Activated T-cell treated with anti-CD3 and anti-CD28 coated beads for 48 hours (primary cell): ENCODE measurements at regions not wholly inside any gene's neighbourhood (a gene's known extent, or its start where the extent isn't known, plus 50 kb on each side); places are given as distances from the start of the nearest gene placed in this dataset.
"Not testable (repeated sequence)": the region's sequence is repeated elsewhere in the genome, so short reads cannot be mapped to it uniquely, and the experiment has no call there.

ENCODE experiments used
- DNase-seq: peaks from one replicate; pipeline ENCODE4 v3.0.0-alpha.2; 2020; ENCODE audit warnings: low read depth

DNA sequence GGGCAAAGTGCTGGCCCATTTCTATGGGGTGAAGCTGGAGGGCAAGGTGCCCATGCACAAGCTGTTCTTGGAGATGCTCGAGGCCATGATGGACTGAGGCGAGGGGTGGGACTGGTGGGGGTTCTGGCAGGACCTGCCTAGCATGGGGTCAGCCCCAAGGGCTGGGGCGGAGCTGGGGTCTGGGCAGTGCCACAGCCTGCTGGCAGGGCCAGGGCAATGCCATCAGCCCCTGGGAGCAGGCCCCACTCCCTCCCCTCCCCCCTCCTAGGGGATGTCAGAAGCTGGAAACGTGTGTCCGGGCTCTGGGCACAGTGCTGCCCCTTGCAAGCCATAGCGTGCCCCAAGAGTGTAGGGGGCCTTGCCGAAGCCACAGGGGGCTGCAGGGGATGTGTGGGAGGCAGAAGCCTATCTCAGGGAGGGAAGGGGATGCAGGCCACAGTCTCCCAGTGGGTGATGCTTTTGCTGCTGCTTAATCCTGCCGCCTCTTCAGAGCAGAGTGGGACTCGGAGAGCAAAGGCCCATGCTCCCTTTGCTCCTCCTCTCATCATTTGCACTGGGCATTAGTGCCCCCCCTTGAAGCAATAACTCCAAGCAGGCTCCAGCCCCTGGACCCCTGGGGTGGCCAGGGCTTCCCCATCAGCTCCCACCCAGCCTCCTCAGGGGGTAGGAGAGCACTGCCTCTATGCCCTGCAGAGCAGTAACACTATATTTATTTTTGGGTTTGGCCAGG, 85.2 kb downstream of the MRPL57 start:
- not testable (repeated sequence) for DNase-seq

DNA sequence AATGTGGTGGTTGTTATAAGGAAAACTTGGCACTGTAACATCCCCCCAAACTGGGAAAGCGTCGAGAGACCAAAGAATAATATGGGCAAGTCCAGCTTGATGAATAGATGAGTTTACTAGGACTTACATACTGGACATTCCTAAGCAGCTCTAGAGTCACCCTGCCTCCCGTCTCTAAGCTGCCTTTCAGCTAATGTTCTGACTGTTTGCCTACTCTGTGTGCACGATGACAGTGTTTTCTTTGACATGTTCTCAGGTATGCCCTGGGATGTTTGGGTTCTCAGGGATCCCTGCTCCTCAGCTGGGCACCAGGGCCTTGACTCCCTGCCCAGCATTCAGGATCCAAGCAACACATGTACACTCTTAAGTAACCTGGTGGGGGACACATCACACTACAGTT, 87.5 kb downstream of the MRPL57 start:
- DNase-seq: not testable (repeated sequence)

DNA sequence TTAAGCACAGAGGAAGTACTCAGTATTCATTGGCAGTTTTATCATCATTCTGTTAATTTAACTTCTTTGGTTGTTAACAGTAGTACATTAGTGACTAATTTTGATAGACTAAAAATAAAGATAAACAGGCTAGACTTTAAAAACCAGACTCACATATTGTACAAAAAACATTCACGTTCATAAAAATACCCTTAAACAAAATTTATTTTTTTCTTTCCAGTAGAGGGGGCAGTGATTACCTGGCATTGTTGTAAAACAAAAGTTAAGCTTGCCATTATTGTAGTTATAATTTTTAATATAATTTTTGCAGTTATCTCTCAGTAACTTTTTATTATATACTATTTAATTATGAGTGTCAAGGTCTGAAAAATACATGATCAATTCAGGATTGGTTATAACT, 92.0 kb downstream of the MRPL57 start:
- DNase-seq: not testable (repeated sequence)

DNA sequence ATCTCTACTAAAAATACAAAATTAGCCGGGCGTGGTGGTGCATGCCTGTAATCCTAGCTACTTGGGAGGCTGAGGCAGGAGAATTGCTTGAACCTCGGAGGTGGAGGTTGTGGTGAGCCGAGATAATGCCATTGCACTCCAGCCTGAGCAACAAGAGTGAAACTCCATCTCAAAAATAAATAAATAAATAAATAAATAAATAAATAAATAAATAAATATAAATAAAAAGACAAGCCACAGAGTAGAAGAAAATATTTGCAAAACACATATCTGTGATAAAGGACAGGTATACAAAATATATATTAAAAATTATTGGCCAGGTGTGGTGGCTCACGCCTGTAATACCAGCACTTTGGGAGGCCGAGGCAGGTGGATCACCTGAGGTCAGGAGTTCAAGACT, 96.0 kb downstream of the MRPL57 start:
- DNase-seq: not testable (repeated sequence)

DNA sequence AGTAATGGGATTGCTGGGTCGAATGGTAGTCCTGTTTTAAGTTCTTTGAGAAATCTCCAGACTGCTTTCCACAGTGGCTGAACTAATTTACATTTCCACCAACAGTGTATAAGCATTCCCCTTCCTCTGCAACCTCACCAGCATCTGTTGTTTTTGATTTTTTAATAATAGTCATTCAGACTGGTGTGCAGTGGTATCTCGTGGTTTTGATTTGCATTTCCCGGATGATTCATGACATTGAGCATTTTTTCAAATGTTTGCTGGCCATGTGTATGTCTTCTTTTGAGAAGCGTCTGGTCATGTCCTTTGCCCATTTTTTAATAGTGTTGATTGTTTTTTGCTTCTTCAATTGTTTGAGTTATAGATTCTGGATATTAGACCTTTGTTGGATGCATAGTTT, 98.0 kb downstream of the MRPL57 start:
- DNase-seq: not testable (repeated sequence)

DNA sequence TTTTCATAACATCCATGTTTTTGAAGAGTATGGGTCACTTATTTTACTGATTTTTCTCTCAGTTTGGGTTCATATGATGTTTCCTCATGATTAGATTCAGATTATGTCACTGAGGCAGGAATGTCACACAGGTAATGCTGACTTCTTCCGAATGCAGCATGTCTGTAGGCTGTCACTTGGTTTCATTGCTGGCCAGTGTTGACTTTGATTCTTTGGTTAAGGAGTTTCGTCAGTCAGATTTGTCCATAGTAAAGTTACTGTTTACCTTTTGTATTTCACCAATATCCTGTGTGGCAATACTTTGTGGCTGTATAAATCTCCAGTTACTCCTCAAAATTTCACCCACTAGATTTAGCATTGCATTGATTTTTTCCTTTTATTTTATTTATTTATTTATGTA, 105.6 kb downstream of the MRPL57 start:
- DNase-seq: no peak

DNA sequence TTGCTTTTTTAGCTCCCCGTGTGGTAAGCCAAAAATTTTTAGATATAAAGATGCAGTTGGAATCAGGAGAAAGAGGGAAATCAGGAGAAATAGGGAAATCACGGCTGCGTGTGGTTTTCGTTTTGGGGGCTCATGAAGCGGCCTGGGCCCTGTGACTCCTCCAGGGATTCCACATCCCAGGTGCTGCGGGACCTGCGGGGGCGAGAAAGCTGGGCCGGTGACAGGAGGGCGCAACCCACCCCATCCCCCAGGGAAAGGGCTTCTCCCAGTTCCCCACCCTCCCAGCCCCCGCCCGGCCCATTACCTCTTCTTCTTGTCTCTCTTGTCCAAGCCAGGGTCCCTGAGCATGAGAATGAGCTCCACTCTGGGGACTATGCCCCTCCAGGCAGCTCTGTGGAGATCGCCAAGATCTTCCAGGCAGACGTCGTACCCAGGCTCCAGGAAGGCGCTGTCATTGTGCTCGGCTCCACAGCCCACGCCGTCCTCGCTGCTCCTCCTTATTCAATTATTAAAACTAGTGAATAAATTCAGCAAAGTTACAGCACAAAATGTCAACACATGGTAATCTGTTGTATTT, 111.0 kb downstream of the MRPL57 start:
- DNase-seq: no peak

DNA sequence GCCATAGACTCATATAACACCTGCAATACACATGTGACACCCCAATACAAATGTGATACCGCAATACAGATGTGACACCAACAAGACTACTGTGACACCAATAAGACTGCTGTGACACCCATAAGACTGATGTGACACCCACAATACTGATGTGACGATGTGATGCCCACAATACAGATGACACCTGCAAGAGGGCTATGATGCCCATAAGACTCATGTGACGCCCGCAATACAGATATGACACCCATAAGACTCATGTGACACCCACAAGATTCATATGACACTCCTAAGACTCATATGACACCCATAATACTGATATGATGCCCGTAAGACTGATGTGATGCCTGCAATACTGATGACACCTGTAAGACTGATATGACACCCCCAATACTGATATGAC, 113.0 kb downstream of the MRPL57 start:
- DNase-seq: no peak

DNA sequence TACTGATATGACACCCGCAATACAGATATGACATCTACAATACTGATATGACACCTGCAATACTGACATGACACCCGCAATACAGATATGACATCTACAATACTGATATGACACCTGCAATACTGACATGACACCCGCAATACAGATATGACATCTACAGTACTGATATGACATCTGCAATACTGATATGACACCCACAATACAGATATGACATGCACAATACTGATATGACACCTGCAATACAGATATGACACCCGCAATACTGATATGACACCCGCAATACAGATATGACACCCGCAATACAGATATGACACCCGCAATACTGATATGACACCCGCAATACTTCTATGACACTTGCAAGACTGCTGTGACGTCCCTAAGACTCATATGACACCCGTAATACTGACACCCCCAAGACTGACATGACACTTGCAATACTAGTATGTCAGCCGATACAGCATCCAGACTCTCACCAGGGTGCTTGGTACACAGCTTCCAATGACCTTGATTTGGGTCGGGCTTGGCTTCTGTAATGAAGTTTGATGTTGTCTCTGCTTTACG, 114.1 kb downstream of the MRPL57 start:
- DNase-seq: not testable (repeated sequence)

DNA sequence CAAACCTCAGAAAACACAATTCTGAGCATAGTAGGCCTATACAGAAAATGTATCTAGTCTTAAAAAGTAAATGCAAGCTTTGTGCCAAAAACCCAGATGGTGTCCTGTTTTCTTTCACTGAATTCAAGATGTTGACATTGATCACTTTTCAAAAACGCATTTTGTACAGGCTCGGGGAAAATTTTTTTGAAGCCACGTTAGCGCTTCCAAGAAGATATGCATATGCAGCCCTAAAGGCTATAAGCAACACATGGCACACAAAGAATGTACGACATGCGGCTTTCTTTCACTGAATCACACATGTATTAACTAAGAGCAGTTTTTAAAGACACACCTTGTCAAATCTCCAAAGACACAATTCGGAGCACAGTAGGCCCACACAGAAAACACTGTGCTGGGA, 115.4 kb downstream of the MRPL57 start:
- no peak for DNase-seq

DNA sequence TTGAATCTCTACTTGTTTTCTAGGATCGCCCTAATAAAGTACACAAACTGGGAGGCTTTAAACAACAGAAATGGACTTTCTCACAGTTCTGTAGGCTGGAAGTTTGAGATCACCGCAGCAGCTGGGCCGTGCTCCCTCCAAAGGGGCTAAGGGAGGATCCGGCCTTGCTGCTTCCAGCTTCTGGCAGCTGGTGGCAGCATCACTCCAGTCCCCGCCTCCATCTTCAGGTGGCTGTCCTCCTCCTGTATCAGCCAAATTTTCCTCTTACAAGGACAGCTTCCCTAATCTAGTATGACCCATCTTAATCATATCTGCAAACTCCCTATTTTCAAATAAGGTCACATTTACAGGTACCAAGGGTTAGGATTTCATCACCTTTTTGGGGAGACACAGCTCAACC, 120.5 kb downstream of the MRPL57 start:
- DNase-seq: peak; percentile 36

DNA sequence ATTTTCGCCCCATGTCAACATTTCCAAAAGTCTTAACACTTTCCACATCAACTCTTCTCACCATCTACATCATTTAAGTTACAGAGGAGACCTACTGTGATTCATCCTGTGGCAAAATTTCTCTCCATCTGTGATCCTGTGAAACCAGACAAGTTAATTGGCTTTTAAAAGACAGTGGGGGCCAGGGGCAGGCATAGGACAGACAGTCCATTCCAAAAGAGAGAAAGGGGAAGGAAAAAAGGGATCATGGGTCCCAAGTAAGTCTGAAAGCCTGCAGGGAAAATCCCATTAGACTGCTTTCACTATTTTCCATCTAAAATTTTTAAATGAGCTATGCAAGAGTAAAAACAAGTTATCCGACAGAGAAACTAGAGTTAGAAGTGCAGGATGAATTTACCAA, 121.0 kb downstream of the MRPL57 start:
- no peak for DNase-seq

DNA sequence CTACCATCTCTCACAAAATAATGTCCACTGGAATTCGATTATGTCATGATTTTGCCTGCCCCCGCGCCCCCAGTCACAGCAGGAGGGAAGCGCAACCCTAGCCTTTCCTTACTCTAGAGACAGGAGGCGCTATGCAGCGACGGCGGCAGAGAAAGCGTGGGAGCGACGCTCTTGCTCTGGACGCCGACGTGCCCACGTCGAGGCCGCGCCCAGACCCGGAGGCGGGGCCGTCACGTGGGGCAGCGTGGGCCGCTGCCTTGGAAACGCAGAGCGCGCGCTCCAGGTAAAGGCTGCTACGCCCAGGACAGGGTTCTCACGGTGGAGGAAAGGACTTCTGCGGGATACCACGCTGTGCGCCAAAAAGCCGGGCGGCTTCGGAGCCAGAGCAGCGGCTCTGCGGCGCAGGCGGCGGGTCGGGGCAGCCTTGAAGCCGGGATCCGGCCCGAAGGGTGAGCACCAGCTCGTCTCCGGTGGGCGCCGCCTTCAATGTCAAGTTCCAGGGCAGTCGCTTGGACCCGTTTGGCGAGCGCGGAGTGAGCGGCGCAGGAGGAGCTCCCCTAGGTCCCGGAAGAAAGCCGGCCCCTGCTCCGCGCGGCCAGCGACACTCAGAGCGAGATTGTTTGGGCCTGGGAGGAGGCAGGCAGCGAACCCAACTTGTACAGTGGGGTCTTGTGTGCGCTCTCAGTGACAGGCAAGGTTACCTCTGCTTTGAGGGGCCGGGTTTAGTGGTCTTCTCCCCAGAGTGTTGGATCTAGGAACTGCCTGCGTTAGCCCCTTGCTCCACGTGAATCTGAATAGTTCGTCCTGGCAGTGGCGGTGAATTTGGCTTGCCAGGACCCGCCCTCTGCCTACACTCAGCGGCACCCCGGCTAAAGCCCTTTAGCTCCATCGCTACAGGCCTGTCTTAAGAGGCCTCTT, 121.7 kb downstream of the MRPL57 start:
- DNase-seq: peak; percentile 88

DNA sequence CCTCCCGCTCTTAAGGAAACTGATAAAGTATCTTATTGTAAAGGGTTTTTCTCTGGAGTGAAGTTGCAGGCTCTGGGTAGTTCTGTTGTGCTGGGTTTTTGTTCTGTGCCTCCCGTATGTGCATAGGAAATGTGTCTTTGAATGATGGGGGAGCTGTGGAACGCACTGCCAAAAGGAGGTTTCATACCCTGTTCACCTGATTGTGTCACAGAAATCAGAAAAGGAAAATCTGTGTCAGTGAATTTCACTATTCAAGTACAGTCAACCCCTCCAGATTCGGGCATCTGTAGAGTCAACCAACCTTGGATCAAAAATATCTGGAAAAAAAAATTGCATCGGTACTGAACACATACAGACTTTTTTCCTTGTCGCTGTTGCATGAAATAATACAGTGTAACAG, 127.8 kb downstream of the MRPL57 start:
- no peak for DNase-seq

DNA sequence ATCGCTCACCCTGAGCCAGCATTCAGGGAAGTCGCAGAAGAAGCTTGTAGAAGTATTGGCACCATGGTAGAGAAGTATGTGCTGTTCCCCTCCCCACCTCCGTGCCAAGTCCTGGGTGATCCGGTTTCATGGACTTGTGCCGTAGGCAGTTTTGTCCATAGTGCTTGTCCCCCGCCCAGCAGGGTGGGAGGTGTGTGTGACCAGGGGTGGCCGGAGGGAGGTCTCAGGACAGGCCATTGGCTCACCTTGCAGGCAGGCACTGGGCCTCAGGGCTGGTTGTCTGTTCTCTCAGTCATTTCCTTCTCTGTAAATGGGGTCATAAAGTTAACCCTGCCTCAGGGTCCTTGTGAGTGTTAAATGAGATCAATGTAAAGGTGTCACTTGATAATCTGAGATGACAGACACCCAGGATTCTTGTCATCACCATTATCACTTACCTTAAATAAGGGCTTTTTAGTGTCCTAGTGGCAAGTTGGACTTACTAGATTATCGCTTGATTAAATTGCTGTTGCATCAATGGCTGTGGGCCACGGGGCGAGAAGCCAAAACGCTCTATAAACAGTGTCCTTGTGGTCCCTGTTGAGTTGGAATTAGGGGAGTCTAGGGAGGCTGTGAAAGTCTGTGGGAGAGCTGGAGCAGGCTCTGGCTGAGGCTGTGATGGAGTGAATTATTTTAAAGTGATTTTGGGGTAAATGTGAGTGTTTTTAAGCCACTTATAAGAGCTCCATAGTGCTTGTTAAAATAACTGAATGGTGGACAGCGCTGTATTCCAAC, 130.0 kb downstream of the MRPL57 start:
- DNase-seq: not testable (repeated sequence)

DNA sequence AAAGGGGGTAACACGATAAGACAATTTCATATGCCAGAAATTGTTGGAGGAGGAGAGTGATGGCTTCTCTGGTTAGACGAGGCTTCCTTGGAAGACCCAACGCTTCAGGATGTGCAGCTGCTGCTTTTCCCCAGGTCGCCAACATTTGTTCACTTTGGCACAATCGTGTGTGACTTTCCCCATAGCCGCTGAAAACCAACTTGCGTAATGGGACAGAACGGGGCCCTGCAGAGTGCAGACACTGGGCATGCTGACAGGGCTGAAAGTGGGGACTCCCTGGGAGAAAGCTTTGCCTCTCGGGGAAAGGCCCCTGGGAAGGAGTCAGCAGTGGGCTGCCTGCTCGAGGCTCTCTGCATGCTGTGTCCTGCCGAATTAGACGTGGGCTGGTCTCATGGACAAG, 130.7 kb downstream of the MRPL57 start:
- DNase-seq: not testable (repeated sequence)

DNA sequence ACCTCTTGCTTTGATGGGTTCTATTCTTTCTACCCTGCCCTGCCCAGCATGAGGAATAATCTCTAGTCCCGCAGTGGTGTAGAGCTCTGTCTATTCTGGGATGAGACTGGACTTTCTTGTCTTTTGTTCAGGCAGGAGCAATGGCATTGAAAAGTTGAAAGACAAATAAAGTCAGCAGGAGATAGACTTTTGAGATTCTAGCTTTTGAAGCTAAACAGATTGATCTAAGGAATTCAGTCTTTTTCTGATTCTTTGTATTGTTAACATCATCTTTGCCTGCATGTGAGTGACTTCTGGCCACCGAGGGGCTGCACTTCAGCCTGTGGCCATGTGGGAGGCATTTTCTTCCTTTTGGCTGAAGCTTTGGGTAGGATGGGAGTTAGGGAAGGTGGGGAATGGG, 132.4 kb downstream of the MRPL57 start:
- DNase-seq: no peak

DNA sequence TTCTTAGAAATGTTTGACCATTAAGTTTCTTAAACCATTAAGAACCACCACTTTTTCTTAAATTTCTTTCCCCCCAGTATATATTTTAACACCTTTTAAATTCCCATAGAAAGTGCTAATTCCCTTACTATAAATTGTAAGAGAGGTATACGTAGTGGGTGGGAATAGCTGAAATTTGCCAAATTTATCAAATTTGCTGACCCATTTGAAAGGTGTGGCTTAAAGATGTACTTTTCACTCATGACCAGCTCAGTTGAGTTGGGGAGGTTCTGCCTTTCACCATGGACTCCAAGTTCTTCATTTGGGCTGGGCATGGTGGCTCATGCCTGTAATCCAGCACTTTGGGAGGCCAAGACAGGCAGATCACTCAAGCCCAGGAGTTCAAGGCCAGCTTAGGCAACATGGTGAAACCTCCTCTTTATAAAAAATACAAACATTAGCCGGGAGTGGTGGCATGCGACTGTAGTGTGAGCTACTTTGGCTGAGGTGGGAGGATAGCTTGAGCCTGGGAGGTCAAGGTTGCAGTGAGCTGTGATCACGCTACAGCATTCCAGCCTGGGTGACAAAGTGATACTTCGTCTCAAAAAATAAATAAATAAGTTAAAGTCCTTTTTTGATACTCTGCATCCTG, 133.2 kb downstream of the MRPL57 start:
- no peak for DNase-seq

DNA sequence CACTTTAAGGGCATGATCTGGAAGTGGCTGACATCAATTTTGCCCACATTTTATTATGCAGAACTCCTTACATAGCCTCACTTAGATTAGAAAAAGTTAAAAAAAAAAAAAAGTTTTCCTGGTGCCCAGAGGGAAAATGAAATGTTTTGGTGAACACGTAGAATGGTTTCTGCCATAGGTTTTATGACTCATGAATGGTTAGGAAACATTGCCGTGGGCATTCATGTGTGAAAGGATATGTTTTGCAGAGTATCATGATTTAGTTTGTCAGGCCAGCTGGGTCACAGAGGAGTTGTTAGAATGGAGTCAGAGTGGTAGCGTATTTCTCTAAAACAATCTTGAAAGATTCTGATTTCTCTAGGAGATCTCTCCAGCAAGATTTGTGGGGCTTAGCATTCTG, 133.8 kb downstream of the MRPL57 start:
- no peak for DNase-seq

DNA sequence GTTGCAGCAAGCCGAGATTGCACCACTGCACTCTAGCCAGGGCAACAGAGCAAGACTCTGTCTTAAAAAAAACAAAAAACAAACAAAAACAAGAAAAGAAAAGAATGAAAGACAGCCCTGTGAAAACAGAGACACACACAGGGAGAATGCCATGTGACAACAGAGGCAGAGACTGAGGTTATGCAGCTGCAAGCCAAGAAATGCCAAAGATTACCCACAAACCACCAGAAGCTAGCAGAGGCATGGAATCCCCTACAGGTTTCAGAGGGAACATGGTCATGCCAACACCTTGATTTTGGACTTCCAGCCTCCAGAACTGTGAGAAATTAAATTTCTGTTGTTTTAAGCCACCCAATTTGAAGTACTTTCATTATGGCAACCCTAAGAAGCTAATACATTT, 138.5 kb downstream of the MRPL57 start:
- DNase-seq: not testable (repeated sequence)

DNA sequence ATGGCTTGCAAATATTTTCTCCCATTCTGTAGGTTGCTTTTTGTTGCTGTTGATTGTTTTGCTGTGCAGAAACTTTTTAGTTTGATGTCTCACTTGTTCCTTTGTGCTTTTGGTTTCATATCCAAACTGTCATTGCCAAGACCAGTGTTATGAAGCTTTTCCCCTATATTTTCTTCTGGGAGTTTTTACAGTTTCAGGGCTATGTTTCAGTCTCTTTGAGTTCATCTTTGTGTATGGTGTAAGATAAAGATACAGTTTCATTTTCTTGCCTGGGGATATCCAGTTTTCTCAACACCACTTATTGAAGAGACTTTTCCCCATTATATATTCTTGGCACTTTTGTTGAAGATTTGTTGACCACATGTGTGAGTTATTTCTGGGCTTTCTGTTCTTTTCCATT, 139.9 kb downstream of the MRPL57 start:
- no peak for DNase-seq
